Stimulated activated CD8-positive, alpha-beta memory T cell treated with anti-CD3 and anti-CD28 coated beads, Interleukin-15, amount 100 ng/mL, for 4 hours (primary cell): ENCODE measurements at regions not wholly inside any gene's neighbourhood (a gene's known extent, or its start where the extent isn't known, plus 50 kb on each side); places are given as distances from the start of the nearest gene placed in this dataset.
"Not testable (repeated sequence)": the region's sequence is repeated elsewhere in the genome, so short reads cannot be mapped to it uniquely, and the experiment has no call there.

Experiments
- DNase-seq, 2 donors: peaks; one replicate each; pipeline ENCODE4 v3.0.0-alpha.2; 2020; ENCODE audit warnings: low read depth in 2 of 2

GRCh38 chrX:124238268-124238667, 94.2 kb upstream of the TEX13D start:
- no peak for DNase-seq

- DNase-seq = no peak
Measured at GRCh38 chrX:124239324-124239723, 93.1 kb upstream of the TEX13D start.

GRCh38 chrX:124239911-124240310, 92.5 kb upstream of the TEX13D start:
- DNase-seq = no peak

GRCh38 chrX:124240422-124240821, 92.0 kb upstream of the TEX13D start:
- no peak for DNase-seq

GRCh38 chrX:124242131-124242530, 90.3 kb upstream of the TEX13D start:
- DNase-seq = no peak

GRCh38 chrX:124249345-124249744, 83.1 kb upstream of the TEX13D start:
- DNase-seq = no peak

- DNase-seq = no peak
Measured at GRCh38 chrX:124250835-124251437, 81.5 kb upstream of the TEX13D start.

- DNase-seq = no peak
Measured at GRCh38 chrX:124254611-124255010, 77.8 kb upstream of the TEX13D start.

- no peak for DNase-seq
Measured at GRCh38 chrX:124256216-124256615, 76.2 kb upstream of the TEX13D start.

GRCh38 chrX:124256629-124257380, 75.7 kb upstream of the TEX13D start:
- DNase-seq = no peak

- DNase-seq = no peak
Measured at GRCh38 chrX:124257924-124258702, 74.3 kb upstream of the TEX13D start.

- no peak for DNase-seq
Measured at GRCh38 chrX:124260845-124261244, 71.6 kb upstream of the TEX13D start.

- no peak for DNase-seq
Measured at GRCh38 chrX:124263743-124264142, 68.7 kb upstream of the TEX13D start.

GRCh38 chrX:124268099-124268498, 64.4 kb upstream of the TEX13D start:
- no peak for DNase-seq

GRCh38 chrX:124269881-124270280, 62.6 kb upstream of the TEX13D start:
- no peak for DNase-seq

- DNase-seq = not testable (repeated sequence)
Measured at GRCh38 chrX:124271599-124271998, 60.9 kb upstream of the TEX13D start.

- no peak for DNase-seq
Measured at GRCh38 chrX:124272370-124272982, 60.0 kb upstream of the TEX13D start.

- no peak for DNase-seq
Measured at GRCh38 chrX:124274438-124275181, 57.9 kb upstream of the TEX13D start.

GRCh38 chrX:124275182-124275894, 57.1 kb upstream of the TEX13D start:
- DNase-seq = no peak

- DNase-seq = no peak
Measured at GRCh38 chrX:124280294-124280902, 52.1 kb upstream of the TEX13D start.

- no peak for DNase-seq
Measured at GRCh38 chrX:124282580-124282979, 49.9 kb upstream of the TEX13D start.
